SK-N-SH treated with all-trans-retinoic acid at 6 μM for 48 hours (cell line): ENCODE measurements at regions not wholly inside any gene's neighbourhood (a gene's known extent, or its start where the extent isn't known, plus 50 kb on each side); places are given as distances from the start of the nearest gene placed in this dataset.

ENCODE experiments used
- GLIS3 ChIP-seq: fragments of 250-450 bp; sonication (Bioruptor Pico); IDR thresholded peaks from 2 replicates; pipeline ENCODE4 v1.5.0; 2020; ENCODE audit warnings: mild to moderate bottlenecking, moderate library complexity
- PATZ1 ChIP-seq: fragments of 250-450 bp; sonication (Bioruptor Pico); IDR thresholded peaks from 2 replicates; pipeline ENCODE4 v1.8.0; 2020; ENCODE audit warnings: mild to moderate bottlenecking, moderate library complexity, borderline replicate concordance
- ZC3H10 ChIP-seq: fragments of 250-450 bp; sonication (Bioruptor Pico); IDR thresholded peaks from 2 replicates; pipeline ENCODE4 v1.5.1; 2021; ENCODE audit warnings: mild to moderate bottlenecking, moderate library complexity
- ZFP3 ChIP-seq: fragments of 250-450 bp; sonication (Bioruptor Pico); IDR thresholded peaks from 2 replicates; pipeline ENCODE4 v1.5.0; 2020; ENCODE audit warnings: mild to moderate bottlenecking, moderate library complexity

GRCh38 chr10:62696798-62697197 lies 107.7 kb upstream of the ADO start:
- TF ChIP-seq GLIS3 (CRISPR knock-in tag) (no peak), PATZ1 (no peak), ZC3H10 (CRISPR knock-in tag) (no peak), ZFP3 (no peak)
